T-helper 17 cell (primary cell): ENCODE measurements at regions not wholly inside any gene's neighbourhood (a gene's known extent, or its start where the extent isn't known, plus 50 kb on each side); places are given as distances from the start of the nearest gene placed in this dataset.
A peak's percentile ranks its signal among the peaks of the same experiment; 100 is the strongest.

Experiments
- ATAC-seq: fragments of 150-1000 bp; cut with Tn5 transposase; 2 replicates; pipeline ENCODE4 v1.10.0; 2021; ENCODE audit warnings: mild to moderate bottlenecking, moderate library complexity
- DNase-seq, 3 donors: peaks; one replicate each; pipeline versions ENCODE4 v3.0.0 to v3.0.0-alpha.2; 2020 to 2021
- H3K9me3 ChIP-seq: one replicate; pipeline ENCODE4 v1.7.0; 2013; ENCODE audit warnings: low read length, mild to moderate bottlenecking; ENCODE audit not compliant: control insufficient read depth, poor library complexity, severe bottlenecking
- H3K27ac Mint-ChIP-seq: one replicate; pipeline ENCODE4 v1.8.0; 2022; ENCODE audit warnings: mild to moderate bottlenecking, moderate library complexity, mixed read lengths
- H3K27me3 Mint-ChIP-seq: one replicate; pipeline ENCODE4 v1.8.0; 2022; ENCODE audit warnings: mixed read lengths
- H3K36me3 Mint-ChIP-seq: one replicate; pipeline ENCODE4 v1.8.0; 2022; ENCODE audit warnings: low read depth, mixed read lengths
- H3K4me1 Mint-ChIP-seq: one replicate; pipeline ENCODE4 v1.8.0; 2022; ENCODE audit warnings: mild to moderate bottlenecking, mixed read lengths
- H3K4me3 Mint-ChIP-seq: one replicate; pipeline ENCODE4 v1.8.0; 2022; ENCODE audit warnings: mild to moderate bottlenecking, moderate library complexity, mixed read lengths

- DNase-seq (no peak), ATAC-seq (no peak)
- Mint-ChIP-seq H3K27me3 (peaks cover 6% of the 10 kb centered on the region), H3K27ac (peak overlapping the region; percentile 34), H3K36me3 (no peaks in the 10 kb centered on the region), H3K4me1 (peaks cover 2% of the 10 kb centered on the region), H3K4me3 (no peak overlapping the region)
- H3K9me3 ChIP-seq = no peaks in the 10 kb centered on the region
Observed at GRCh38 chr1:25063591-25064416, 133.7 kb upstream of the RUNX3 start.

GRCh38 chr1:25062621-25063255 lies 132.7 kb upstream of the RUNX3 start:
- H3K9me3 ChIP-seq = no peaks in the 10 kb centered on the region
- no peaks in the 10 kb centered on the region for H3K36me3 Mint-ChIP-seq
- ATAC-seq (no peak), DNase-seq (no peak)
- no peak overlapping the region for H3K4me3 Mint-ChIP-seq
- H3K27me3 Mint-ChIP-seq = peaks cover 6% of the 10 kb centered on the region
- H3K27ac Mint-ChIP-seq = no peak overlapping the region
- peaks cover 2% of the 10 kb centered on the region for H3K4me1 Mint-ChIP-seq

- Mint-ChIP-seq H3K27ac (peak overlapping the region; percentile 32), H3K4me1 (peaks cover 2% of the 10 kb centered on the region), H3K36me3 (no peaks in the 10 kb centered on the region), H3K27me3 (peaks cover 14% of the 10 kb centered on the region), H3K4me3 (no peak overlapping the region)
- no peak for ATAC-seq
- DNase-seq = no peak
- no peaks in the 10 kb centered on the region for H3K9me3 ChIP-seq
Observed at GRCh38 chr1:25061261-25061995, 131.4 kb upstream of the RUNX3 start.

- DNase-seq (no peak), ATAC-seq (no peak)
- peaks cover 7% of the 10 kb centered on the region for H3K4me1 Mint-ChIP-seq
- no peaks in the 10 kb centered on the region for H3K36me3 Mint-ChIP-seq
- H3K4me3 Mint-ChIP-seq = no peak overlapping the region
- no peak overlapping the region for H3K27ac Mint-ChIP-seq
- no peaks in the 10 kb centered on the region for H3K9me3 ChIP-seq
- H3K27me3 Mint-ChIP-seq = peaks cover 36% of the 10 kb centered on the region
Observed at GRCh38 chr1:25057188-25057587, 127.1 kb upstream of the RUNX3 start.

- Mint-ChIP-seq H3K4me3 (no peak overlapping the region), H3K4me1 (peaks cover 7% of the 10 kb centered on the region), H3K36me3 (no peaks in the 10 kb centered on the region), H3K27me3 (peaks cover 36% of the 10 kb centered on the region), H3K27ac (no peak overlapping the region)
- DNase-seq (no peak), ATAC-seq (no peak)
- H3K9me3 ChIP-seq = no peaks in the 10 kb centered on the region
Observed at GRCh38 chr1:25056536-25056935, 126.5 kb upstream of the RUNX3 start.

GRCh38 chr1:25055961-25056360 lies 125.9 kb upstream of the RUNX3 start:
- Mint-ChIP-seq H3K27me3 (peaks cover 37% of the 10 kb centered on the region), H3K36me3 (peaks cover under 1% of the 10 kb centered on the region)

GRCh38 chr1:25055324-25055780 lies 125.3 kb upstream of the RUNX3 start:
- H3K4me3 Mint-ChIP-seq = no peak overlapping the region
- H3K27ac Mint-ChIP-seq = no peak overlapping the region
- peaks cover 43% of the 10 kb centered on the region for H3K27me3 Mint-ChIP-seq
- peaks cover 10% of the 10 kb centered on the region for H3K4me1 Mint-ChIP-seq
- H3K36me3 Mint-ChIP-seq = peaks cover 3% of the 10 kb centered on the region
- ATAC-seq = no peak
- no peaks in the 10 kb centered on the region for H3K9me3 ChIP-seq
- DNase-seq = no peak

More at GRCh38 chr1:25055961-25056360, 125.9 kb upstream of the RUNX3 start:
- Mint-ChIP-seq H3K4me3 (no peak overlapping the region), H3K4me1 (peaks cover 7% of the 10 kb centered on the region), H3K27ac (no peak overlapping the region)
- H3K9me3 ChIP-seq = no peaks in the 10 kb centered on the region
- ATAC-seq (no peak), DNase-seq (no peak)

GRCh38 chr1:25054526-25055323 lies 124.6 kb upstream of the RUNX3 start:
- Mint-ChIP-seq H3K27ac (no peak overlapping the region), H3K36me3 (peaks cover 3% of the 10 kb centered on the region), H3K4me3 (no peak overlapping the region), H3K4me1 (peaks cover 10% of the 10 kb centered on the region), H3K27me3 (peaks cover 43% of the 10 kb centered on the region)
- H3K9me3 ChIP-seq = no peaks in the 10 kb centered on the region
- no peak for DNase-seq
- no peak for ATAC-seq

- H3K4me1 Mint-ChIP-seq = peaks cover 10% of the 10 kb centered on the region
- H3K27ac Mint-ChIP-seq = no peak overlapping the region
- H3K4me3 Mint-ChIP-seq = no peak overlapping the region
- DNase-seq (no peak), ATAC-seq (no peak)
- H3K9me3 ChIP-seq = no peaks in the 10 kb centered on the region
- H3K36me3 Mint-ChIP-seq = peaks cover 3% of the 10 kb centered on the region
- H3K27me3 Mint-ChIP-seq = peaks cover 43% of the 10 kb centered on the region
Observed at GRCh38 chr1:25053576-25054250, 123.6 kb upstream of the RUNX3 start.

GRCh38 chr1:25051906-25052305 lies 121.8 kb upstream of the RUNX3 start:
- Mint-ChIP-seq H3K27ac (no peak overlapping the region), H3K27me3 (peaks cover 47% of the 10 kb centered on the region), H3K4me3 (no peak overlapping the region), H3K4me1 (peaks cover 10% of the 10 kb centered on the region), H3K36me3 (peaks cover 3% of the 10 kb centered on the region)
- ATAC-seq (no peak), DNase-seq (no peak)
- no peaks in the 10 kb centered on the region for H3K9me3 ChIP-seq

GRCh38 chr1:25051504-25051903 lies 121.4 kb upstream of the RUNX3 start:
- DNase-seq = no peak
- H3K27me3 Mint-ChIP-seq = peaks cover 43% of the 10 kb centered on the region
- H3K9me3 ChIP-seq = no peaks in the 10 kb centered on the region
- no peak for ATAC-seq
- H3K36me3 Mint-ChIP-seq = peaks cover 3% of the 10 kb centered on the region
- H3K4me3 Mint-ChIP-seq = no peak overlapping the region
- peaks cover 10% of the 10 kb centered on the region for H3K4me1 Mint-ChIP-seq
- no peak overlapping the region for H3K27ac Mint-ChIP-seq

- ATAC-seq (no peak), DNase-seq (no peak)
- Mint-ChIP-seq H3K4me3 (no peak overlapping the region), H3K27ac (no peak overlapping the region), H3K27me3 (peaks cover 32% of the 10 kb centered on the region), H3K4me1 (peaks cover 6% of the 10 kb centered on the region), H3K36me3 (peaks cover 3% of the 10 kb centered on the region)
- H3K9me3 ChIP-seq = no peaks in the 10 kb centered on the region
Observed at GRCh38 chr1:25050165-25050564, 120.1 kb upstream of the RUNX3 start.
